Hepatic stellate cell (primary cell): ENCODE measurements at regions not wholly inside any gene's neighbourhood (a gene's known extent, or its start where the extent isn't known, plus 50 kb on each side); places are given as distances from the start of the nearest gene placed in this dataset.

Experiments used
- DNase-seq: peaks from one replicate; pipeline ENCODE4 v3.0.0; 2011; ENCODE audit warnings: low spot score

- no peak for DNase-seq
Observed at GRCh38 chr3:104746056-104746455, 620.7 kb upstream of the ALCAM start.

GRCh38 chr3:104750581-104750980 lies 616.1 kb upstream of the ALCAM start:
- DNase-seq, result no peak

GRCh38 chr3:104755791-104756190 lies 610.9 kb upstream of the ALCAM start:
- no peak for DNase-seq

- DNase-seq, result peak; percentile 7
Observed at GRCh38 chr3:104763007-104763406, 603.7 kb upstream of the ALCAM start.

- DNase-seq, result no peak
Observed at GRCh38 chr3:104764496-104764895, 602.2 kb upstream of the ALCAM start.

GRCh38 chr3:104768886-104769285 lies 597.8 kb upstream of the ALCAM start:
- no peak for DNase-seq

- DNase-seq, result no peak
Observed at GRCh38 chr3:104779324-104779723, 587.4 kb upstream of the ALCAM start.

GRCh38 chr3:104781112-104781511 lies 585.6 kb upstream of the ALCAM start:
- DNase-seq, result no peak

GRCh38 chr3:104785947-104786346 lies 580.8 kb upstream of the ALCAM start:
- DNase-seq, result no peak

- DNase-seq, result no peak
Observed at GRCh38 chr3:104787306-104787705, 579.4 kb upstream of the ALCAM start.

- no peak for DNase-seq
Observed at GRCh38 chr3:104788807-104789206, 577.9 kb upstream of the ALCAM start.

GRCh38 chr3:104791331-104791730 lies 575.4 kb upstream of the ALCAM start:
- DNase-seq, result no peak

GRCh38 chr3:104796556-104796955 lies 570.2 kb upstream of the ALCAM start:
- peak; percentile 0 for DNase-seq

GRCh38 chr3:104805042-104805441 lies 561.7 kb upstream of the ALCAM start:
- DNase-seq, result no peak

- no peak for DNase-seq
Observed at GRCh38 chr3:104805508-104805907, 561.2 kb upstream of the ALCAM start.

- no peak for DNase-seq
Observed at GRCh38 chr3:104810896-104811295, 555.8 kb upstream of the ALCAM start.

GRCh38 chr3:104816008-104816407 lies 550.7 kb upstream of the ALCAM start:
- DNase-seq, result no peak

GRCh38 chr3:104816716-104817115 lies 550.0 kb upstream of the ALCAM start:
- no peak for DNase-seq

- no peak for DNase-seq
Observed at GRCh38 chr3:104819333-104819732, 547.4 kb upstream of the ALCAM start.

GRCh38 chr3:104820959-104821358 lies 545.8 kb upstream of the ALCAM start:
- no peak for DNase-seq

- no peak for DNase-seq
Observed at GRCh38 chr3:104825116-104825515, 541.6 kb upstream of the ALCAM start.

- DNase-seq, result peak; percentile 3
Observed at GRCh38 chr3:104831071-104831470, 535.6 kb upstream of the ALCAM start.

- DNase-seq, result no peak
Observed at GRCh38 chr3:104832530-104832929, 534.2 kb upstream of the ALCAM start.

- DNase-seq, result no peak
Observed at GRCh38 chr3:104835376-104835775, 531.3 kb upstream of the ALCAM start.

GRCh38 chr3:104846270-104846669 lies 520.4 kb upstream of the ALCAM start:
- DNase-seq, result peak; percentile 16
